IMR-90 (cell line): ENCODE measurements at regions not wholly inside any gene's neighbourhood (a gene's known extent, or its start where the extent isn't known, plus 50 kb on each side); places are given as distances from the start of the nearest gene placed in this dataset.

Experiments
- CTCF ChIP-seq: conservative IDR thresholded peaks from 2 replicates; pipeline ENCODE4 v1.5.1; 2012; ENCODE audit warnings: mild to moderate bottlenecking, low read depth, low read length, improper control_type of control experiment
- POLR2A ChIP-seq: IDR thresholded peaks from 2 replicates; pipeline ENCODE4 v1.6.1; 2012; ENCODE audit warnings: mild to moderate bottlenecking, low read depth, low read length
- RFX5 ChIP-seq: IDR thresholded peaks from 2 replicates; pipeline ENCODE4 v1.8.0; 2012; ENCODE audit warnings: low read depth, mild to moderate bottlenecking, low read length, moderate library complexity
- SMC3 ChIP-seq: fragments of 150-350 bp; IDR thresholded peaks from 2 replicates; pipeline ENCODE4 v1.6.1; 2016; ENCODE audit warnings: low read depth, mild to moderate bottlenecking, antibody characterized with exemption, low read length, moderate library complexity
- USF2 ChIP-seq: fragments of 150-350 bp; IDR thresholded peaks from 2 replicates; pipeline ENCODE4 v1.6.1; 2017; ENCODE audit warnings: mild to moderate bottlenecking, antibody characterized with exemption, low read length, low read depth

- no peak for TF ChIP-seq CTCF
- no peak for TF ChIP-seq RFX5
- TF ChIP-seq SMC3, result no peak
- no peak for TF ChIP-seq POLR2A
- TF ChIP-seq USF2, result no peak; the same call in 1 of the 2 replicates
Observed at GRCh38 chr16:86662195-86662594, 83.8 kb downstream of the FOXL1 start.
